NCI-H345 treated with DMSO at 0.1 percent for 48 hours (cell line): ENCODE measurements at regions not wholly inside any gene's neighbourhood (a gene's known extent, or its start where the extent isn't known, plus 50 kb on each side); places are given as distances from the start of the nearest gene placed in this dataset.

Source experiments
- DNase-seq: peaks from one replicate; lab custom pipeline; 2025; ENCODE audit not compliant: unreplicated experiment; lab: John Stamatoyannopoulos, UW

DNA sequence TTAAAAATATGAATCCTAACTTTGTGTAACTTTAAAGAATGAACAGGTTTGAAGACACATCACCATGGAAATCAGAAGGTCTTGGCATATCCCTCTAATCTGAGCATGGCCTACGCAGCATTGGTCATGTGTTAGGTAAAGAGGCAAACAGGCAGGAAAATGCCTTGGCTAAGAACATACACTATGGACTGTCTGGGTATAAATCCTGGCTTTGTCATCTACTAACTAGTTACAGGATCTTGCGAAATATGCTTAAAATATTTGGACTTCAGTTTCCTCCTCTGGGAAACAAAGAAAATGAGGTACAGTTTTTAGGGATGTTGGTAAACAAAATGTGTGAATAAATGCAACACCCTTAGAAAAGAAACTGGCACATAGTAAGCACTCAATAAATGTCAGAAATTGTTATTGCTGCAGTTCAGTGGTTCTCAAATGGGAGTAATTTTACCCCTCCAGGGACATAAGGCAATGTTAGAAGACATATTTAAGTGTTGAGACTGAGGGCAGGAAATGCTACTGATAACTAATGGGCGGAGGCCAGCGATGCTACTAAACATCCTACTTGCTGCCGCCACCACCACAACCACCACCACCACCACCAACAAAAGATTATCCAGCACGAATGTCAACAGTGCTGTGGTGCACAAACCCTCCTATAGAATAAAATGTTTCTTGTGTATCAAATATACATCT is 770.8 kb upstream of the SOX9 start:
- DNase-seq = no peak

DNA sequence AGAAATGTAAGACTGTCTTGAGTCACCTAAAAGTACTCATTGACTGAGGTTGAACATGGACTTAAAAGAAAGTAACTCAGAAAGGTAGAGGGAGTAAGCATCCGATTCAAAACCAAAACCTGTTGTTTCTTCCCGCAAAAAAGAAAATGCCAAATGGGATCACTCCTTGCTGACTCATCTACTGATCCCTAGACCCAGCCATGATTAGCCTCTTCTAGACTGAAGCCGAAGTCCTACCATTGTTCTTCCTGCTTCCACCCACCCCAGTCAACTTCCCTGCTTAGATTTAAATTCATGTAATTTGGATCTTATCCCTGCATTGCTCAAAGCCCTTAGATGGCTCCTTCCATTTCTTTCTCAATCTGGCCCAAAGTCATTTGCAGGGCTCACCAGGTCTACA is 760.5 kb upstream of the SOX9 start:
- DNase-seq = no peak

DNA sequence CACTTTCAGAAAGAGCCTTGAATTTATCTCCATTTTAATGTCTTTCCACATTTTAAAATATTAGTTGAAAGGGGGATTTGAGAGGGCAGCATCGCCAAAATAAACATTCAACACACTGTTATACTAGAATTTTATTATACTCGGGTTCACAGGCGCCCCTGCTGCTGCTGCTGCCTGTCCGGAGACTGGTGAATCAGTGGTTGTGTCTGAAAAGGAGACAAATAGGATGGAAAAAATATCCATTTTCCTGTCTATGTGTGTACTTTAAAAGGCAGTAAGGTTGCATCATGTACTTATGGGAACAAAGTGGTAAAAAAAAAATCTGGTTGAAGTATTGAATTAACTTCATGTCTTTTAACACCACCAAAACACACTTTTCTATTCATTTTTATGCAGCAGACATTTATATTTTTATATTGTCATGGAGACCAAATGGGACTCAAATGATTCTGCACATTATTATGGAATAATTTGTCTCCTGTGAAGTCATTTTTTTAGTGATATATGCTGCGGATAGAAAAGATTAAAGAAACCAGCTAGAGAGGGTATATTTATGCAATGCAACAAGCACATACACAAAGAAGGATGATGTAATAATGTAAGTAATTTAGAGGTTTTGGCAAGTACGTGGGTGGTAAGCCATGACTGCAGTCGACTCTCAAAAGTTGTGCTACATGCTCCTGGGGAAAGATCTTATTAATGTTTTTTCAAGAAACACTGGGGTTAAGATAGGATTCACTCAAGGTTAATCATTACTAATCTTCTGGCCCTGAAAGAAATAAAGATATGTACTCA is 759.0 kb upstream of the SOX9 start:
- no peak for DNase-seq

DNA sequence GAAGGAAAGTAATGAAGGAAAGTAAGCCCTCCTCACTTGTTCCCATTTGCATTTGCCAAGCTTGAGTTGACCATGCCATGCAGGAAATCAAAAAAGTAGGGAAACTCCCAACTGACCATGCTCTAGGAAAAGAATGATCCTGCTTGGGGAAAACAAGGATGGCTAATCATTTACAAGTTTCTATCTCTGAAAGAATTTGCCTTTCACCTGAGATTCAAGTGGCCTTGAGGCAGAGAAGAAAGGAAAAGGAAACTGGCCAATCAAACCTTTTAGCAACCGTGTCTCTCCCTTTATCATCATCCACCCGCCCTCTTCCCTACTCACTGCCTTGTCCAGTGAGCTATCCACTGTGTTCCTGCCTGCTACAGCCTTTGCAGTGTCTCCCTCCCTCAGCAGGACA is 757.2 kb upstream of the SOX9 start:
- no peak for DNase-seq

DNA sequence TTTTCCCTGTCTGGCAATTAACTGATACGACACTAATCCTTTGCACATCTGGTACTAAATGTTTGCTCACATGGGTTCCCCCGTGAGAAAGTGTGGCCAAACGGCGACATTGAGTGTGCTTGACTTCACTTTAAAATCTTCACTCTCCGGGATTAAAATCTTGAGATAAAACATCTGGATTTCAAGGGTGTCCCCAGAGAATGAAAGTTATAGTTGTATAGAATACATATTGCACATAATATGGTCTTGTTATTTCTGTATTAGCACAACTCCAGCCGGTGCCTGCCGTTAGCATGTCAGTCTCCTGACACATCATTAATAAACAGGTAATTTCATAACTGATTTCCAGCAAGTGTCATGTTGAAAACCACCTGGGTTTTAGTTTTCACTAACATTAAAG is 749.0 kb upstream of the SOX9 start:
- no peak for DNase-seq

DNA sequence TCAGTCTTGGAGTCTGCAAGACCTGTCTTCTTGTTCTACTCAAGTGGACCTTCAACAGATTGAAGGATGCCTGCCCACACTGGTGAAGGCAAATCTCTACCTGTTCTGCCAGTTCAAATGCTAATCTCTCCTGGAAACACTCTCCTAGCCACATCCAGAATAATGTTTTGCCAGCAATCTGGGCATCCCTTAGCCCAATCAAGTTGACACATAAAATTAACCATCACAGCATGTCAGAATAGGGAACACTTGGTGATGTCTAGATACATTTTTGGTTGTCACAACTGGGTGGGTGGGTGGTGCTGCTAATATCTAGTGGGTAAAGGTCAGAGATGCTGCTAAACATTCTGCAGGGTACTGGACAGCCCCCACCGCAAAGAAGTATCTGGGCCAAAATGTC is 744.9 kb upstream of the SOX9 start:
- DNase-seq = no peak

DNA sequence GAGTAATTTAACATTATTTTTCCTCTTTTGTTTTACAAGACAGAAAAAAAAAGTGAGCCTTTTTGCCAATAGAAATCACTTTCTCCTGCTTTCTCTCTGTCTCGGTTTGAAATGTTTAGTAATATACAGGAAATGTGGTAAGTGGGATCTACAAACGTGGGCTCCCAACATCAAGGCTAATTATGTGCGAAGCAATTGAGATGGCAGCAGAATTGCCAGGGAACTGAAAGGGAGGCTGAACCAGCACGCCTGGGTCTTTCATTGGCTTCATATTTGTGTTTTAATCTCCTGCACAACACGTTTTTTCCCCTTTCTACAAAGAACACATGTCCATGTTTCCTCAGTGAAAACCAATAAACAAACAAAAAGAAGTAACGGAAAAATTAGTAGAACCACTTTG is 743.9 kb upstream of the SOX9 start:
- no peak for DNase-seq

DNA sequence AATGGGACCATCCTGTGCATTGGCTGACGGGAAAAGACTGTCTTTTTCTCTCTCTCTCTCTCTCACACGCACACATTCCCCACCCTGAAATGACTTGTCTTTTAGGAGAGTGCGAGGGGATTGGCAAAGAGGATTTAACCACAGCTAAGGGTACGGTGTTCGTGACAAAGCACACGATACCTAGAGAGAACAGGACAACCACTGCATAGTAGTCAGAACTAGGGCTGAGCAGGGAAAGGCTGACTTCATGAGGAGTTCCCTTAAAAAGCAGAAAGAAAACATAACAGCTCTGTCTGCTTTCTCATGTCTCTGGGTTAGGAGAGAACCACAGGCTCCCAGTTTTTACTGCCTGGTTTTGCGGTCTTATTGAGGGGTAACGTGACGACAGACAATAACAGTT is 742.8 kb upstream of the SOX9 start:
- no peak for DNase-seq

DNA sequence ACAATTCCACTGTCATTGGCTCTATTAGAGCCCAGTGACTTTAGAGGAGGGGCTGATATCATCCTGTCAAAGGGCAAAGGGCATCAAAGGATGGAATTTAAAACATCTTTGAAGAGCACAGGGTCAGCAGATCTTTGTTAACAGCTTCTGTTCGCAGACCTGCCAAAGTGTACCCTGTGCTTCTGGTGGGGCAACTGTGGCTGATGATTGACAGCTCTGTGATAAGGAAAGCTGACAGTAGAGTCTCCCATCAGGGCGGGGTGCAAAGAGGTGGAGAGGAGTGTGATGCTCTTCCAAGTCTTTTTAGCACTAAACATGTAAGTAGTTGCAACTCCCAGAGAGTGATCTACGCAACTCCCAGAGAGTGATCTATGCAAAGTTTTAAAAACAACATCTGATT is 742.1 kb upstream of the SOX9 start:
- DNase-seq = no peak

DNA sequence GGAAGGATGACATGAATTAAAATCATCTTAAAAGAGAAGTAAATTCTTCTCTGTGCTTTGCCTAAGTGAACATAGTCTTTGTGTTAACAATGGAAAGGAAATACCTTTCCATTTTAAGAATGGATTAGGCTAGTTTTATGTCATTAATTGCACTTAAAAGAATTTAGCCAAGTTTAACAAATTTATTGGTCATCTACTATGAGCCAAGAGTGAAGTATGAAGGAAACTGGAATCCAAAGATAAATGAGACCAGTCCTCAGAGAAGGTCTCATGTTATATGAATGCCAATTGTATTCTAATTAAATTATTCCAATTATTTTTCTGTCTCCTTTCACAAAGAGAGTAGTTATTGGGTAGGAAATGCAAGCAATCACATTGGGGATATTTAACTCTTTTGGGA is 741.3 kb upstream of the SOX9 start:
- DNase-seq = no peak

DNA sequence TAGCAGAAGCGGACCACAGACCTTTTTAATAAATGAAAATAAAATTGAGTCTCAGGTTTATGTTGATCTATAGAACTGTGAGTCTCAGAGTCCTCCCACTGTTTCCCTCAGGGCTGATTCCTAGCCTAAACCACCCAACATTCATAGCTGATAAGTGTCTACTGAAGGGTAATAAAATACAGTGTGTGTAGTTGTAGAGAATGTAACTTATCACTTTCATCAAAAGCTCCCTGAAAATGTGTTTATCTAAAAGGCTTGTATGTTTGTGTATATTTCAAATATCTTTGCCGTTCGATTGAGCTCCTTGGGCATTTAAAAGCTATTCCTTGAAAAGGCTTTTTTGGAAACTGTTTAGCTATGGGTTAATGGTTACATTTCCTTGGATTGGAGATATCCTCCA is 740.3 kb upstream of the SOX9 start:
- DNase-seq = no peak

DNA sequence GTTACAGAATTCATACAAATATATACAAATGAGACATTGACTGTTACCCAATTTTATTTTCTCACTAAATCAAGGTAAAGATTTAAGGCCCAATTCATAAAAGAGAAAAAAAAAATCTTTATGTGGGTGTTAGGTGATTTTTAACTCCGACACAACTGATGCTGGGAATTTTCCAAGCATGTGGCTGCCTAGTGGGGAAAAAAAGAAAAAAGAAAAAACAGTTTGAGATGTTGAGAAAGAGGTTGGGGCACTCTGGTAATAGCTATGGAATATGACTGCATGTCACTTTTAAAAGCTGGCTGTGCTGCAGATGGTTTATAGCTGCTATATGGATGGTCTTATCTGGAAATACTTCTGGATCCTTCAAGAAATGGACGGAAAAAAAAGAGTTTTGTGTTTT is 739.9 kb upstream of the SOX9 start:
- no peak for DNase-seq

DNA sequence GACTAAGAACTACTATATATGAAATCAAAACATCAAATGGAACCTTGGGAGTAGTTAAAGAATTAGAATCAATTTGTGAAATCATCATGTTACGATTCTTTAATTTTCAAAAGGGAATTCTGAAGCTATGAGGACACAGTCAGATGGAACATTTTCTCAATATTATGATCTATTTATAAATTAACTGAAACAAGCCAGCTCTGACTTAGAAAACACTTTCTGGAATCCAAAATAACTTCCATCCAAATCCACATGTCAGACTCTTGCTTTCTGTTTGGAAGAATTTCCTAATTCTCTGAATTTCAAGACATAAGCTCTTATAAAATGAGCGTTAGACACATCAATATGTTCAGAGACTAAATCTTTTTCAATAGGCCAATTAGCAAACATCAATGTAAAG is 737.7 kb upstream of the SOX9 start:
- DNase-seq = no peak

DNA sequence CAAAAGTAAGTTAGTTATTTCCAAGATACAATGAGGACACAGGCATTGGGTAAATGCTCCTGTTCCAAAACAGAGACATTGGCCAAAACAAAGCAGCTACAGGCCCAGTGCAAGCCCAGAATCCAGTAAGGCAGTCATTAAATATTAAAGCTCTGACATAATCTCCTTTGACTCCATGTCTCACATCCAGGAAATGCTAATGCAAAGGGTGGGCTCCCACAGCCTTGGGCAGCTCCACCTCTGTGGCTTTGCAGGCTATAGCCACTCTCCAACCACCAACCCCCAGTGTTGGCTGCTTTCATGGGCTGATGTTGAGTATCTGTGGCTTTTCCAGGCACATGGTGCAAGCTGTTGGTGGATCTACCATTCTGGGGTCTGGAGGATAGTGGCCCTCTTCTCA is 733.4 kb upstream of the SOX9 start:
- no peak for DNase-seq

DNA sequence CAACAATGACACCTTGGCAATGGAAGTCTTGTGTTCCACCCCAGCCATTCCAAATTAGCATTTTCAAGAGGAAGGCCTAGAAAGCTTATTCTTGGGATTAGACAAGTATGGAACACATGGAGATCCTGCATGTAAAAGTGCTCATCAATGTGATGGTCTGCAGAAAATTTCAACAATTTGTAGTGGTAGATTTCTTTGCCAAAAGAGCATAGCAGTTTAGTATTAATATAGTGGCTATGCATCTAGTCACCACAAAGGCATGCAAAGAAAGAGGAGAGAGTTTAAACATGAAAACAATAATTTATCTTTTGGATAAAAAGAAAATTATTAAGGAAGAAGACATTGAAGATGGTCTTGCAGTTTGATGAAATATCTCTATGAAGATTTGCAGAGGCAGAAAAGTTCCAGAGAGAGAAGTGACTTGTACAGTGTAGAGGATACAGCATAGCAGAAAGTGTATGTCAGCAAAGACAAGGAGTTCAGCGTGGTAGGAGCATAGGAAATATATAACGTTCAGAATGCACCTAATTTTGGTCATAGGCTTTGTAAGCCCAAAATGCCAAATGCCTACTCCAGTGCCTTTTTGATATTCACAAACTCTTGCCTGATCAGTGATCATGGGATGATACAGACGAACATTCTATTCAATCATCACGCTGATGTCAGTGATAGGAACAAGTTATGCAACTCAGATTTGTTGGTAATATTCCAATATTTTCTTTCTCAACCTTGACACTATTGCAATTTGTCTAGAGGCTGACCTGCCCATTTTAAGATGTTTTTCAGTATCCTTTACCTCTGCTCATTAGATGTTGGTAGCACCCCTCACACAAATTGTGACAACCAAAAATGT is 727.9 kb upstream of the SOX9 start:
- no peak for DNase-seq

DNA sequence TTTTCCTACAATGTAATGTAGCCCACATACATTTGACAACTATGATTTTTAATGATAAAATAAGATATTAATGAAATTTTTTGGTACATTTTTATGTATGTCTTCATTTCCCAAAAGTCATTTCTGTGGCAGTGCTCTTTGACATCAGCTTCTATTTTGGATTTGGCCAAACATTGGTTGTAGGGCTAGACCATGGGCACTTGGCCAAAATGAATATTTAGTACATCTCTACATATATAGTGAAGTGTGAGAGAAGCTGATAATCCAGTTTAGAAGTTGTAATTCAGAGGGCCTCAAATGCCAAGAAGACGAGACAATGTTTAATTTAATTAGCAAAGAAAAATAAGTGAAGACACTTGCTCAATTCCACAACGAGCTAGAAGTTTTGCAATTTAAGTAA is 724.9 kb upstream of the SOX9 start:
- no peak for DNase-seq

DNA sequence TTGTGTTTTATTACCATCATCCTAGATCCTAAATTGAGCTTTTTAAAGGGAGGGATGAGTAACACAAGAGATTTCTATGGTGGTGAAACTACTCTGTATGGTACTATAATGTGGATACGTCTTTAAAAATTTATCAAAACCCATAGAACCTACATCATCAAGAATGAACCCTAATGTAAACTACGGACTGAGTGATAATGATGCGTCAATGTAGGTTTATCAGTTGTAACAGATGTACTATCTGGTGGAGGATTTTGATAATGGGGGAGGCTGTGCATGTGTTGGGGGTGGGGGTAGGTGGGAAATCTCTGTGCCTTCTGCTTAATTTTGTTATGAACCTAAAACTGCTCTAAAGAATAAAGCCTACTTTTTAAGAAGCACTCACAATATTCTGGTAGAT is 724.1 kb upstream of the SOX9 start:
- no peak for DNase-seq

DNA sequence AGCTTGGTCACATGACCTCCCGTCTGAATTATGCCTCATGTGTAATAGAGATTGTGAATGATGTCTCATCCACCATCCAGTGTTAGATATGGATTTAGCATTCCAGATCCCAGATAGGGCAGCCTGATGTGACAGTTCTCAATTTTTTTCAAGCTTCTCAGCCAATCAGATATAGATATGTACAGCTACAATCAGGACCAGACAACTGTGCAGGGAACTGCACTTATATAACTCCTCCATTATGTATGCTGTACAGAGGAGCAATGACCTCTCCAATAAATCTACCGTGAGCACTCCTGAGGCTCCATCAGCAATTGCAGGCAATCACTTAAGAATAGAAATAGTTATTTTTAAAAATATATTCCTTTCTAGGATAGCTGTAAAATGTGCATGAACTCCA is 722.8 kb upstream of the SOX9 start:
- no peak for DNase-seq

DNA sequence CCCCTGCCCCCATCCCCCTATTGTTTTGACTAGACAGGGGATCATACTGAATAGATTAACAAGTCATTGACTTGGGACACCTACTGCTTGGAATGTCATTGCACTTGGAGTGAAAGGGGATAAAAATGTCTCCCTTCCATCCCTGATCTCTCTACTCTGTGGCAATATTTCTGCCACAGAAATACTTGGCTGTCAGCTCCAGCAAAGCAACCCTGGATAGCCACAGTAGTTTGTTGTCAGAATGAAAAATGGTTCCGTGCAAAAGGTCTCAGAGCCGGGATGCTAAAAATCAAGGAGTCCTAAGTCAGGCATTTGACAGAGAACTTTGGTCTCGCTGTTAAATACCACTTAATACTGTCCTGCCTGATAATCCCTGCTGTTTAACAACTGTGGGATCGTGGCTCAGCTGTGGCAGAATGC is 722.0 kb upstream of the SOX9 start:
- DNase-seq = no peak

DNA sequence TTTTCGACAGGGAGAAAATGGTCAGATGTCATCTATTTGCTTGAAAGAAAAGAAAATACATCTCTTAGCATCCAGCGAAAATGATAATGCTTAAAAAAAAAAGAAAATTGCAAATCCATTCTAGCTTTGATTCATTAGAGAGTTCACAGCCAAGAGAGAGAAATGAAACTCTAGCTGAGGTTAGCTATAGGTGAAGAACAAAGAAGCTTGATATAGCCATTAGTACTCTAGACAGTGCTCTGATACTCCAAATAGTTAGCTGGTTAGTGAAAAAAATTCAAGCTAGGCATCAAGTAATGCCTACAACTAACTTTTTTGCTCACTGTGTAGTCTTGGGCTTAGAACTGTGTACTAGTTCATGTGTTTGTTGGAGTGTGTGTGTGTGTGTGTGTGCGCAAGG is 721.6 kb upstream of the SOX9 start:
- no peak for DNase-seq

DNA sequence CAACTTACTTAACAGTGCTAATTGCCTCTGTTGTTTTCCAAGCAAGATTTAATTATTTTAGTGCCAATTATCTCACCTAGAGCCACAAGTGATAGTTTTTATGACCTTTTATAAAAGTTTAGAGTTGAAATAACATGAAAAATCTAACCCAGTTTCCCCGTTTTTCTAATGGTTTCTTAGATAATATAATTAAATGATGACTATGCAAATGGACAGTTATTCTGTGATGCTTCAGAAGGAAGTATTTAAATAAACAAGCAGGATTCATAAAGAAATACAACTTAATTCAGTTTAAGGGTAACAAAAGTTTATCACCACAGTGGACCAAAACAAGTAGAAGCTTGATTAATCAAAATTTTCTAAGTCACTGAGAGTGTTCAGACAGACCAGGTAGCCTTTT is 721.2 kb upstream of the SOX9 start:
- no peak for DNase-seq

DNA sequence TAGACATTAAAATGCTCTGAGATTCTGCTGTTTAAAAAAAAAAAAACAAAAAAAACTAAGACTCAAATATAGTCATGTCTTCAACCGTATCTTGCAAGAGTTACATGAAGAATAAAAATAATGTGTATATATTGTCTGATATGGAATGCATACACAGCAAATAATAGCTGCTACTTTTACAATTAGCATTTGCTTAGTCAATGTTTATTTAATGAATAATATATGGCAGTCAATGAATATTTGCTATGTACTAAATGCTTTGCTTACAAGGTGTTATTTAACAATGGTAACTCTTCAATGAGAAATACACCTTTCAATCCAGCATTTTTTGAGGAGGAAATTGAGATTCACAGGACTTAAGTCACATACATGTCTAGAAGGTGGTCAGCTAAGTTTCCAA is 718.8 kb upstream of the SOX9 start:
- no peak for DNase-seq
